ENCODE measurements at regions not wholly inside any gene's neighbourhood (a gene's known extent, or its start where the extent isn't known, plus 50 kb on each side); places are given as distances from the start of the nearest gene placed in this dataset.
"Not testable (repeated sequence)": the region's sequence is repeated elsewhere in the genome, so short reads cannot be mapped to it uniquely, and the experiment has no call there.

- H3K4me3 ChIP-seq (ENCODE audit: low read depth, low read length): no peak overlapping the region
- TF ChIP-seq CTCF (IDR thresholded peaks at IDR 0.05; ENCODE audit: insufficient read depth, low read length): no peak
- DNase-seq (ENCODE audit: low read depth): no peak
Observed at GRCh38 chr9:85321561-85321960, 420.2 kb downstream of the AGTPBP1 start.

- TF ChIP-seq CTCF (IDR thresholded peaks at IDR 0.05; ENCODE audit: insufficient read depth, low read length): no peak
- DNase-seq (ENCODE audit: low read depth): no peak
- no peak overlapping the region for H3K4me3 ChIP-seq (ENCODE audit: low read depth, low read length)
Observed at GRCh38 chr9:85319936-85320656, 421.7 kb downstream of the AGTPBP1 start.

GRCh38 chr9:85315535-85315934 lies 426.2 kb downstream of the AGTPBP1 start:
- H3K4me3 ChIP-seq (ENCODE audit: low read depth, low read length); DNase-seq (ENCODE audit: low read depth): not testable (repeated sequence)

GRCh38 chr9:85310573-85310972 lies 431.2 kb downstream of the AGTPBP1 start:
- TF ChIP-seq CTCF (IDR thresholded peaks at IDR 0.05; ENCODE audit: insufficient read depth, low read length): no peak
- peak; percentile 2 for DNase-seq (ENCODE audit: low read depth)
- H3K4me3 ChIP-seq (ENCODE audit: low read depth, low read length): no peak overlapping the region

GRCh38 chr9:85303757-85304134 lies 438.0 kb downstream of the AGTPBP1 start:
- no peak overlapping the region for H3K4me3 ChIP-seq (ENCODE audit: low read depth, low read length)
- DNase-seq (ENCODE audit: low read depth): no peak
- TF ChIP-seq CTCF (IDR thresholded peaks at IDR 0.05; ENCODE audit: insufficient read depth, low read length): no peak

- no peak overlapping the region for H3K4me3 ChIP-seq (ENCODE audit: low read depth, low read length)
- TF ChIP-seq CTCF (IDR thresholded peaks at IDR 0.05; ENCODE audit: insufficient read depth, low read length): no peak
- no peak for DNase-seq (ENCODE audit: low read depth)
Observed at GRCh38 chr9:85302938-85303756, 438.6 kb downstream of the AGTPBP1 start.

GRCh38 chr9:85298499-85298898 lies 443.3 kb downstream of the AGTPBP1 start:
- no peak for DNase-seq (ENCODE audit: low read depth)
- H3K4me3 ChIP-seq (ENCODE audit: low read depth, low read length): no peak overlapping the region
- no peak for TF ChIP-seq CTCF (IDR thresholded peaks at IDR 0.05; ENCODE audit: insufficient read depth, low read length)

GRCh38 chr9:85295244-85295643 lies 446.5 kb downstream of the AGTPBP1 start:
- not testable (repeated sequence) for DNase-seq (ENCODE audit: low read depth)

More at GRCh38 chr9:85295244-85295643, 446.5 kb downstream of the AGTPBP1 start:
- H3K4me3 ChIP-seq (ENCODE audit: low read depth, low read length): not testable (repeated sequence)

Measured in fibroblast of the aortic adventitia (primary cell).